Breast epithelium (tissue), 3 donors: ENCODE measurements at regions not wholly inside any gene's neighbourhood (a gene's known extent, or its start where the extent isn't known, plus 50 kb on each side); places are given as distances from the start of the nearest gene placed in this dataset.

ENCODE experiments used
- POLR2A ChIP-seq: fragments of 450-650 bp; IDR thresholded peaks from one replicate; pipeline ENCODE4 v1.6.1; 2016; ENCODE audit warnings: antibody characterized with exemption, mild to moderate bottlenecking, moderate library complexity
- POLR2AphosphoS5 ChIP-seq, 3 donors: sonication (generic); formaldehyde crosslinking; IDR thresholded peaks; one replicate each; pipeline ENCODE4 v1.6.1; 2017; ENCODE audit warnings: antibody characterized with exemption in 3 of 3
- TF ChIP-seq, protein P1 (sequence below), 3 donors: fragments of 450-650 bp; IDR thresholded peaks; one replicate each; pipeline ENCODE4 v1.5.1; 2016 to 2017; ENCODE audit warnings: antibody characterized with exemption in 3 of 3, mild to moderate bottlenecking in 3 of 3, moderate library complexity in 3 of 3

DNA sequence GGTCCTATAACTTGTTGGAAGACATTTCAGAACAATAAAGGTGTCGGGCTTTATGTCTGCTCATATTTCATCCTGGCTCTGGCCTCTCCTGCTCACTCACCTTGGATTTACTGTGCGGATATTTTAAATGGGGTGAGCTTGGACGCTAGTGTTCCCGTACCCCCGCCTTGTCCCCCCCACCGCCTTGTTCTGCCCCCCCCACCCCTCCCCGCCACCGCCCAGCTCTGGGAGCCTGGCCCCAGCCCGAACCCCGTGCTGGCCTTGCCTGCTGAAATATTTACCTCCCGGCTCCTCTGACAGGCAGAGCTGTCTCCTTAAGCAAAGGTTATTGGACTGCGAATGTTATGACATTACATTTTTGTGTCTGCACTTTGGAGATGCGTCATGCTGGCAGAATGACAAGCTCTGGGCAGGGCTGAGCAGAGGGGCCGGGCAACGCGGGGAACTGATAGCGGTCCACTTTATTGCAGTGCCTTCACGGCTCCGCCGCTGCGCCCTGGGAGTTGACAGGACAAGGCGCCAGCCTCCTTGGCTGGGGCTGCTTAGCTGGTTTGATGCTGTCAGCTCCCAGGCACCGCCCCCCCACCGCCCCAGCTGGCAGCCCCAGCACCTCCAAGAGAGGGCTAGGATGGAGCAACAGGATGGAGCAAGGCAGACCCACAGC is 222.5 kb upstream of the GSE1 start:
- TF ChIP-seq, protein P1, sequence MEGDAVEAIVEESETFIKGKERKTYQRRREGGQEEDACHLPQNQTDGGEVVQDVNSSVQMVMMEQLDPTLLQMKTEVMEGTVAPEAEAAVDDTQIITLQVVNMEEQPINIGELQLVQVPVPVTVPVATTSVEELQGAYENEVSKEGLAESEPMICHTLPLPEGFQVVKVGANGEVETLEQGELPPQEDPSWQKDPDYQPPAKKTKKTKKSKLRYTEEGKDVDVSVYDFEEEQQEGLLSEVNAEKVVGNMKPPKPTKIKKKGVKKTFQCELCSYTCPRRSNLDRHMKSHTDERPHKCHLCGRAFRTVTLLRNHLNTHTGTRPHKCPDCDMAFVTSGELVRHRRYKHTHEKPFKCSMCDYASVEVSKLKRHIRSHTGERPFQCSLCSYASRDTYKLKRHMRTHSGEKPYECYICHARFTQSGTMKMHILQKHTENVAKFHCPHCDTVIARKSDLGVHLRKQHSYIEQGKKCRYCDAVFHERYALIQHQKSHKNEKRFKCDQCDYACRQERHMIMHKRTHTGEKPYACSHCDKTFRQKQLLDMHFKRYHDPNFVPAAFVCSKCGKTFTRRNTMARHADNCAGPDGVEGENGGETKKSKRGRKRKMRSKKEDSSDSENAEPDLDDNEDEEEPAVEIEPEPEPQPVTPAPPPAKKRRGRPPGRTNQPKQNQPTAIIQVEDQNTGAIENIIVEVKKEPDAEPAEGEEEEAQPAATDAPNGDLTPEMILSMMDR (IDR thresholded peaks at IDR 0.05) = no peak
- TF ChIP-seq POLR2A = no peak
- peak in 1 of 3 donors; percentile 21 for TF ChIP-seq POLR2AphosphoS5 (IDR thresholded peaks at IDR 0.05)
